T1000 (cell line): ENCODE measurements at regions not wholly inside any gene's neighbourhood (a gene's known extent, or its start where the extent isn't known, plus 50 kb on each side); places are given as distances from the start of the nearest gene placed in this dataset.
"Not testable (repeated sequence)": the region's sequence is repeated elsewhere in the genome, so short reads cannot be mapped to it uniquely, and the experiment has no call there.

Experiments
- DNase-seq: peaks from one replicate; lab custom pipeline; 2025; ENCODE audit warnings: mixed read lengths; lab: John Stamatoyannopoulos, UW

DNA sequence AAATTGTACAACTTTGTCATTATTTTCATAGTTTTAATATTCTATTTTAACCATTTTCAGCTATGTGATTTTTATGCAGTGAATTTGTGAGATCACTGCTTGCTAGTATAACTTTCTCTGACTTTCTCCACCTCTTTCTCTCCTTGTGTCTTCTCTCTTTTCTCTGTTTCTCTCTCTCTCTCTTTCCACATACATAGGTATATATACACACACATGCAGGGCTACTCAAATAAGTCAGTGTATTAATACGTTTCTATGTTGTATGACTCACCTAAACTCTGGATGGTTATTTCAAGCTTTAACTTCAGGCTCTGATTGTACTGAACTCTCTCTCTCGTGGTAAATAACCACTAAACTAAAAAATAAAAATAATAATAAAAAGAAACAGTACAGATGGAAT, 1389.3 kb upstream of the ALCAM start:
- no peak for DNase-seq

DNA sequence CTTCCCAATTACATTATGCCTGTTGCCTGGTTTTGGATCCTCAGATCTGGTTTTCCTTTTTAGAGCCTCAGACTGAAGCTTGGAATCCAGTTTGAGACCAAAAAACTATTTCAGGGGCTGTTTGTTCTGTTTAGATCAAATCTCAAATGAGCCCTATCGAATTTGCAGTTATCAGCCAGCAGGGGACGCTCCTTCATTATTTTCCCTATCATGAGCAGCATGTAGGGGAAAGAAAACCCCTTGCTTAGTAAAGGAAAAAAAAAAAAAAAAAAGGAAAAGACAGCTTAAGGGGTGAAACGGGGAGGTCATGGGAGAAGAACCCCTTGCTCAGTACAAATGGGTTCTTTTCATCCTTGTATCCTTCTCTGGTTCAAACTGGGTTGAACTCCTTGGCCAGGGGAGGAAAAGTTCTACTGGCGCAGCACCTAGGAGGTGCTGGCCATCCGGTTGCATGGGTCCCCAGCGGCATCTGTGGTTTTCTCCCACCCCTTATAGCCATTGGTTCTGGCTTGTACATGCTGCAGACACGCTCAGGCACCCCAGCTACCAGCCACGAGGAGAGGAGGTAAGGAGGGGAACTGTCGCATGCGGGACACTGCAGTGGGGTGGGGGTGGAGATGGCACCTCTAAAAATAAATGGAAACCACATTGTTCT, 1375.1 kb upstream of the ALCAM start:
- no peak for DNase-seq

DNA sequence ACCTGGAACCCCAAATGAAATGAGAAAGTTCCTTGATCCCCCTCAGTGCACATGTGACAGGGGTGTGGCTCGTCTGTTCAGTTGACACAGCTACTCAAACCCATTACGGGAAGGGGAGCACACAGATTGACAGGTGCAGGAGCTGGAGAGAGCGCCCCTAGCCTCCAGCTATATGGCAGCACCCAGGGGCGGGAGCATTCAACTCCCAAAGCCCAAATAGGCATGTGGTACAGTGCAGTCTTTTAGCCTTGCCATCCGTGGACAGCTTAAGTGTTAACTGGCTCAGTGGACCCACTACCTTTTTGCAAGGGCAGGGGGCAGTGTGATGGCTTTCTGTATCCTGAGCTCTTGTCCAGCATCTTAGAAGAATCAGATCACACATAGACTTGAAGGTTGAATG, 1374.2 kb upstream of the ALCAM start:
- no peak for DNase-seq

DNA sequence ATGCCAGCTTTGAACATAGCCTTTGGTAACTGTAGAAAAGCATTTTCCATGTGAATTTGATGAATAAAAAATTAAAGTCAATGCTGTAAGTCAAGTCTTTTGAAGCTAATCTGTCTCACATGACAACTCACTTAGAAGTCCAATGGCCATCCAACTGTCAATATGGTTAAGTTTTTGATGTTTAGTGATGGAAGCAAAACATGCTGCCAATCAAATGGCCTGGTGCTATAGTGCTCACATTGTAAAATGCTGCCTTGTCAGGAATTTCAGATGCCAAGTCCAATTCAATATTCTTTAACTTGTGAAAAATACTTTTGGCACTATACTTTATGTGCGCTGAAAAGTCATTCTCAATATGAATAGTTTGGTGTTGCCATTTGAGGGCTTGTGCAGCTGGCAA, 1361.8 kb upstream of the ALCAM start:
- DNase-seq, result no peak

DNA sequence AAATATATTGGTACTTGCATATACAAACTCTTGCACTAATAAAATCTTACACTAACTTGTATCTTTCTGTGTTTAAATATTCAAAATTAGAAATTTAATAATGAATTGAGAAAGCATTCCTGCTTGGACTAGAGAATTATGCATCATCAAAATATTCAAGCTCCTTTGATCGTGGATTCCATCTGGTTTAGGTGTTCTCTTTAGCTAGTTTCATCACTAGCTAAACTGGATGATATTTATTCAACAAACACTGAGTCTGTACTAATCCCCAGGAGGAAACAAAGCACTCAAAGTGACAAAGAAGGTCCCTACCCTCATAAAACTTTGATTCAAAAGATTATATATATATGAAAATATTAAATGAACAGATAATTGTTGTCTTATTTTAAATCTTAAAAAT, 1360.9 kb upstream of the ALCAM start:
- no peak for DNase-seq

DNA sequence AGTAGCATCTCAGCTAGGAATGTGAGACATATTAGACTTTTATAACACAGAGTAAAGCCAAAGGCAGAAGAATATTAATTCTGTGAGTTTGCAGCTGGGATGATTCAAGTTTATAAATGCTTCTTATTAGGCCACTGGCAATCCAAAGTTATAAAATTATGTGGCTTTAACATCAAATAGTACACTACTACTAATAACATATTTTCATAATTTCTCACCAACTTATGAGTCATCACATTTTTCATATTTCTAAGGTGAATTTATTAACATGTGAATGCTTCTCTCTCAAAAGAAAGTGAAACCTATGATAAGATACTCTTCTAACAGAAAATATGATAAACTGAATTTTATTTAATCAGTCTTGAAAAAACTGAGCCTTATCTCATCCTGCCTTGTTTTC, 1348.2 kb upstream of the ALCAM start:
- no peak for DNase-seq

DNA sequence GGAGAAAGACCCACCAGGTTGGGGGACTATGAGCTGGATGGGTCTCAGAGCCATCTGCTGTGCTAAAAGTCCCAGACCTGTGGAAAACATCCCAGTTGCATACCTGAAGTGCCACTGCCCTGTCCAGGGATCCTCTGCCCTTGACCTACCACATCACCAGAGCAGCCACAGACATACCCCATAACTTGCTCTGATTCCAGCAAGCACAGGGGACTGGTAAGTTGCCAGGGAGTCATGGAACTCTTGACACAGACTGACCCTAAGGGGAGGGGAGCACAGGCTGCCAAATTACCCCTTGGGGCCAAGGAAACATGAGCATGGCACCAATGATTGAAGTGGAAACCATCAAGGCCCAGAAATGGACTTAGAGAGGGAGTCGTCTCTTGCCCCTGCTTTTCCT, 1335.1 kb upstream of the ALCAM start:
- DNase-seq, result no peak

DNA sequence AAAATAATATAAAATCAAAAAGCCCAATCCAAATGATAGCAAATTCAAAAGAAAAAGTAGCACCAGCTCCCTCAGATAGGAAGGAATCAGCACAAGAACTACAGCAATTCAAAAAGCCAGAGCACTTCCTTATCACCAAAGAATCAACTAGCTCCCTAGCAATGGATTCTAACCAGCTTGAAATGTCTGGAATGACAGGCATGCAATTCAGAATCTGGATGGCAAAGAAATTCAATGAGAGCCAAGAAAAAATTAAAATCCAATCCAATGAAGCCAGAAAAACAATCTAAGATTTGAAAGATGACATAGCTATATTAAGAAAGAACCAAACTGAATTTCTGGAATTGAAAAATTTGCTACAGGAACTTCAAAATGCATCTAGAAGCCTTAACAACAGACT, 1334.4 kb upstream of the ALCAM start:
- DNase-seq, result no peak

DNA sequence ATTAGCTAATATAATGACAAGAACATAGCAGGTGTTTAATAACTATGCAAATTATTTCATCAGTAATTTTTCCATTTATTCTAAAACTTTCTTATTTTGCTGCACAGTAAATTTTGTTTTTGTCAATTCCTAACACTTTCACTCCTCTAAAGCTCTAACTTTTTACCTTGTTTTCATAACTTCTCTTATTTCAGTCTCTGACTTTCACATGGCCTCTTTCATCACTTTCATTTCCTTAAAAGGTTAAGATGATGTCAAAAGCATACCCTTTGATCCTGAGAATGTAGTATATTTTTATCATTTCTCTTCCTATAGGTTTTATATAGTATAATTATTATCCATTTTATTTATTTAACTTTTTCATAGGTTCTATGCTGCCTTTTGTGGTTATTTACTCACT, 1325.8 kb upstream of the ALCAM start:
- DNase-seq, result no peak

DNA sequence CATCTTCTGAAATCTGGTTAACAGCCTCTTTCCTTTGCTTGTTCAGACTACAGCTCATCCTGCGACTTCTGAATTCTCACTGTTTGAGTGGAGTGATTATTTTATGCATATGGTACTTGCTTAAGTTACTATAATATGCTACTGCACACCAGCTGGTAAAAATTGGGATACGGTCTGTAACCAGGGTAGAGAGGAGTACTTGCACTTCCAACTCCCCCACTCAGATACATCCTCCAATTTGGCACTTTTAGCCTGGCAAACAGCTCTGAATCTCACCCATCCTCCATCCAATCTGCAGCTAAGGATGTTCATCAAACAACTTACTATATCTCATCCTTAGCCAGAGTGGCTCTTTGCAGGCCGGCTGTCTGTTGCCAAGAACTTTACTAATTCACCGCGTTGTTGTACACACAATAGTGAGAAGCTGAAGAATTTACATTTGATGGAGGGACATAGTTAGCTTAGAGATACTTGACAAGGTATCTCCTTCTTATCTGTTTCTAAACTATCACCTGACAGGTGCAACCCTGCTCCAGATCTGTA, 1323.6 kb upstream of the ALCAM start:
- not testable (repeated sequence) for DNase-seq

DNA sequence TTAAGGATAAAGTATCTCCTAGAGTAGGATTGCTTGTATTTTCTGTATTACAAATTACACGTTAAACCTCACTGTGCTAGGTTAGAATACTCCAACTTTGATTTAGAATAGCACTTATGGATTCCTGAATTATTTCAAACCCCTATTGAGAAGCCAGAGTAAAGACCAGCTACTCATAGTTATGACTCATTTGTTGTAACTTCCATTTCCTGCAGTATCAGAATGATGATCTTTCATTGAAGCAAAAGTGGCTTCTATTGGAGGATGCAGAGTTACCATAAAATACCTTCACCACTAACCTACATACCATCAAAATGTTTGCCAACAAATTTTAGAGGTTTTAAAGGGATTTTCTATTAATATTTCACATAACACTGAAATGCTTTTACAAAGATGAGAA, 1322.7 kb upstream of the ALCAM start:
- no peak for DNase-seq

DNA sequence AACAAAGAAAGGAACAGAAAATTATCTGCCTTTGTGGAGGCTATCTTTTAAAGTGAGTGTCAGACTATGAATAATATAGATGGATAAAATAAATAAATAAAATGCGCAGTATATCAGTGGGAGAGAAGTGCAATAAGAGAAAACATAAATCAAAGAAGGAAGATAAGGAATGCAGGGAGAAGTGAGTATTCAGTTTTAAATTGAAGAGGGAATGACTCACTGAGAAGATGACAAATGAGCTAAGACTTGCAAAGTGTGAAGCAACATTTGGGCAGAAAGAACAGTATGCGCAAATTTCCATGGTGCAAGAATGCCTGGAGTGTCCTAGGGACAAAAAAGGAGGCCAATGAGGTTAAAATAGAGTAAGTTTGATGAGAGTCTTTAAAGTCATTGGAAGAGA, 1300.1 kb upstream of the ALCAM start:
- DNase-seq, result no peak

DNA sequence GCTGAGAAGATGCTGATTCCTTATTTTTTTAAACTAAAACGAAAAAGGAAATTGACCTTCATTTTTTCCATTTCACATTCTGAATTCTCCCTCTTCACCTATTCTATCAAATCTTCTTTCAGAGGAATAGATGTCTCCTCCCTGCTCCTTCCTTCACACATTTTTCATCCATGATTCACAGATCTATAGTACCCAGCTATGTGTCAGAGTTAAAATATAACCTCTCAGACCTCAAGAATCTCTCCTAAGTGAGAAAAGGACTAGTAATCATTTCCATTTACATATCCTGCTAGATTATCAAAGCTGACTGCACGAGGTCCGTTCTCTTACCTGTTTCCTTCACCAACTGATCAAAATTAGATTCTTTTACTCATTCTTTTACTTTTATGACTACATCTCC, 1297.6 kb upstream of the ALCAM start:
- DNase-seq, result no peak

DNA sequence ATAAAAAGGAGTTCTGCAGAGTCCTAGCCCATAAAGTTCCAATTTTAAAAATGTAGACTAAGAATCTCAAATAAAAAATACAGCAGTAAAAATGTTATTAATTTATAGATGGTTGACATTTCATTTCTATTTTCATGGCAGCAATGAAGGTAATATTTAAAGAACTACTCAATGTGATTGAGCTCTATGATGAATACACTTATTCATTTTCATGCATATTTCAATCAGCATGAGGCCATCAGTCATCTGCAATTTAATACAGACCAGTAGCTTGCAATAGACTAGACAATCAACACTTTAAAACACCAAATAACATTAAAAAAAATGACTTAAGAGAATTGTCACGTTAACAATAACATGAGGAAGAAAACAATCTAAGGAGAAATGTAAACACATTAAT, 1295.8 kb upstream of the ALCAM start:
- no peak for DNase-seq

DNA sequence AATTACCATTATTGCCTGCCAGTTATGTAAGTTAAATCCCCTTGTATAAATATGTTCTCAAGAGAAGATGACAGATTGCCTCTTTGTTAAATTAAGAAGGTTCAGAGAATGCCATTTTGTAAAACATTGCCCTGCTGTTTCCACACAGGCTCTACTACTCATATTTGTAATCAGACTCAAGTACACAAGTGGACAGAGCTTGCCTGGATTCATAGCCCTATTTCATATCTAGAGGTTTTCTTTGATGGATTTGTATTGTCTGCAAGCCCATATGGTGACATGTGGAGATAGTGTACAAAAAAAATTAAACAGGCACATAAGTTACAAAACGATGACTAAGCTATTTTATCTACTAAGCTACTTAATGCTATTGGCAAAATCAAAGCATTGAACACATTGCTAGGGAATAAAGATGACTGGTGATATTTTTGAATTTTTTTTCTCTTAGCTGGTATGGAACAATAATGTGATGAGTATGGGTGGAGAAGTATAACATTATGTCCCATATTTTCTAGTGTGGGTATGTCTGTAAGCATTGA, 1286.6 kb upstream of the ALCAM start:
- no peak for DNase-seq

DNA sequence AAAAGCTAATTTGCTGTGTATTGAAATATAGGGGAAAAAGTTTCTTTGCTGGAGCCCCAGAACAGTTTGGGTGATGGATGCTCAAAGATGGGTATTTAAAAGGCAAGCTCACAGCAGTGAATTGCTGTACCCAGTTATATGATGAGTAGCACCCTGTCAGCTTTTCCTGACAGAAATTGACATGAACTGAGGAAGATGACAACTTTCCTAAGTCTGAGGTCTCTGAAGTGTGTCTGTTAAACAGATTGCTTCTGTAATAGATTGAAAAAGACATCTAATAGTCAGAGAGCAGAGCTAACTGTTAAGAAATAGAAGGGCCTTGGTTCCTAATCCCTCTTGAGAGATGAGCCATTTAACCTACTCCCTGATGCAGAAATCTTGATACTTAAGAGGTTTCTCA, 1278.0 kb upstream of the ALCAM start:
- no peak for DNase-seq

DNA sequence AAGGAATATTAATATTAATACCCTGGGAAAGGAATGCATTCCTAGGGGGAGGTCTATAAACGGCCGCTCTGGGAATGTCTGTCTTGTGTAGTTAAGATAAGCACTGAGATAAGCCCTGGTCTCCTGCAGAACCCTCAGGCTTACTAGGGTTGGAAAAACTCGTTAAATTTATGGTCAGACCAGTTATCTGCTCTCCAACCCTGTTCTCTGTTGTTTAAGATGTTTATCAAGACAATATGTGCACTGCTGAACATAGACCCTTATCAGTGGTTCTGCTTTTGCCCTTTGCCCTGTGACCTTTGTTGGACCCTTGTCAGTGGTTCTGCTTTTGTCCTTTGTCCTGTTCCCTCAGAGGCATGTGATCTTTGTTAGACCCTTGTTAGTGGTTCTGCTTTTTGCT, 1276.7 kb upstream of the ALCAM start:
- not testable (repeated sequence) for DNase-seq

DNA sequence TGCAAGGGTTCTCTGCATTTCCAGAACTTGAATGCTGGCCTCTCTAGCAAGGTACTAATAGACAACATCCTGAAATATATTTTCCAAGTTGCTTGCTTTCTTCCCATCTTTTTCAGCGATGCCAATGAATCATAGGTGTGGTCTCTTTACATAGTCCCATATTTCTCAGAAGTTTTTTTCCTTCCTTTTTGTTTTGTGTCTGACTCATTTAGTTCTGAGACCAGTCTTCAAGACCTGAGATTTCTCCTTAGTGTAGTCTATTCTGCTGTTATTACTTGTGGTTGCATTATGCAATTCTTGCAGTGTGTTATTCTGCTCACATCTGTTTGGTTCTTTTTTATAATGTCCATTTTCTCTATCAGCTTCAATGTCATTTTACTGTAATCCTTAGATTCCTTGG, 1265.0 kb upstream of the ALCAM start:
- DNase-seq, result no peak

DNA sequence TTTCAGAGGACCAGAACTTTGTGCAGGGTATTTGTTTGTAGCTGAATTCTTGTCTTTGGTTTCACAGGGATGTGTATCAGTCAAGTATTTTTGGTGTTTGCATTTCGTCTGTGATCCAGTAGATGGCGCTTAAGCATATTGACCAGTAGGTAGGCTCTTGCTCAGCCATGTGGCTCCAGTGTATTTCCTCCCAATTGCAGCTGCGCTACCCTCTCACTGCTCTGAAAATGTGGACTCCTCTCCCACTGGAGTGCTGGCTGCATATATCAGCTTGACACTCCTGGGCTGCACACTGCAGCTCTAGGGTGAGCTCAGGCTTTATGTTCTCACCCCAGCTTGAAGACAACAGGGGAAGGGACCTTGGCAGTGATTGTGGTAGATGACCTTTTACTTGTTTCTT, 1264.3 kb upstream of the ALCAM start:
- no peak for DNase-seq

DNA sequence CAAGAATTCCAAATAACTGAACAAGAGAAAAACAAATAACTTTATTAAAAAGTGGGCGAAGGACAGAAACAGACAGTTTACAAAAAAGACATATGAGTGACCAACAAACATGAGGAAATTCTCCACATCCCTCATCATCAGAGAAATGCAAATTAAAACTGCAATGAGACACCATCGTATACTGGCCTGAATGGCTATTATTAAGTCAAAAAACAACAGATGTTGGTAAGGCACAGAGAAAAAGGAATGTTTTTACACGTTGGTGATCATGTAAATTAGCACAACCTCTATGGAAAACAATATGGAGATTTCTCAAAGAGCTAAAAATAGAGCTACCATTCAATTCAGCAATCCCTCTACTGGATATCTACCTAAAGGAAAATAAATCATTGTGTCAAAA, 1260.4 kb upstream of the ALCAM start:
- DNase-seq, result no peak

DNA sequence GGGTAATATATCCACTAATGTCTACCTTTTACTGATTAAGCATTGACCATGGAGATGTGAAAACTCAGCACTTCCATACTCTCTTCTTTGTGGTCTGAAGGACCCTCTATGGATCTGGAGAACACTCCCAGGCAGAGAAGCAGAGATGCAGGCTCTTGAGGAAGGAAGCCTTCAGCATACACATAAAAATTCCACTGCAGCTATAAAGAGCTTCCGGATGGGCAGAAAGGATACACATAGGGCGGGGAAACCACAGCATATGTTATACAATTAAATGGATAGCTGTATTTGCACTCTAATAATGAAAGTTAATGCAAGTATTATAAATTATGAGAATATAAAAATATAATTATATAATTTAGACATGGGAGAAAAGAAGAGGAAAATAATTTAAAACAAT, 1258.2 kb upstream of the ALCAM start:
- no peak for DNase-seq

DNA sequence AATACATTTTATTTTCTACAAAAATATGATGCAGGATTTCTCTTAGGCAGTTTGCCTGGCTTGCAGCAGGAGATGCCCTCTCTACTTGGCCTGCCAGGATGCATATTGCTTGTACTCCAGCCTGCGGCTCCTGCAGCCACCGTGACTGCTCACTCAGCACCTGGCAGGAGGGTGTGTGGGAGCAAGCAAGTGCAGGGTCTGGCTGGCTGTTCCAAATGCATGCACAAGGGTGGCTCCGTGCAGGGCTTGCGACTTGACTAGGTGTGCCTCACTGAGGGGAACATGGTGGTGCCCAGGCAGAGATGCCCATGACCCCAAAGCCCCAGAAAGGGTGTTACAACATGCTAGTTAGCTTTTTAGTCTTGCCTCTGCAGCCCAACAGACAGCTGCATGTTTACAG, 1240.2 kb upstream of the ALCAM start:
- no peak for DNase-seq

DNA sequence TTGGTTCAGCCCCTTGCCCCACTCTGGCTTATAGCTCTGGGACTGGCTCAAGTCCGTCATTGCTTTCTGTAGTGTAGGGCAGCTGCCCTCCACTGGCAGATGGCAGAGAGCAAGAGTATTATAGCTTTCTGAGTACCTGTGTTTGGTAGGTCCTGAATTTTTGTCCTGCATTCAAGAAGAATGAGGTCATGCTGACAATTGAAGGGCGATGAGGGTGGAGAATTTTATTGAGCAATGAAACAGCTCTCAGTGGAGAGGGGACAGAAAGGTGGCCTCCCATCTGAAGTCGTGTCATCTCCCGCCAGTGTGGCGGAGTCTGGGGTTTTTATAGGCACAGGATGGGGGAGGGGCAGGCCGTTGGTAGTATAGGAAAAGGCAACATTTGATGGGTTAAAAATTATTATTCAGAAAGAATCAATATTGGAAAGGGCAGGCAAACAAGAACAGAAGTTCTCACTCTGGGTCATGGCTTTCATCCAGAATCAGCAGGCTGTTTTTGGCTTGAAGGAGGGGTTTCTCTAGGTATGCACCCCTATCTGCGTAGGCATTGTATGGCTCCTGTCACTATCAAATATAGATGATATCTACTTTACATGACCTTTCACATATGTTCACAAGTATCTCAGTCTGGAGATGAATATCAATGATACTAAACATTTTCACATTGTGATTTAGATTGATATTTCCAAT, 1239.7 kb upstream of the ALCAM start:
- DNase-seq, result no peak

DNA sequence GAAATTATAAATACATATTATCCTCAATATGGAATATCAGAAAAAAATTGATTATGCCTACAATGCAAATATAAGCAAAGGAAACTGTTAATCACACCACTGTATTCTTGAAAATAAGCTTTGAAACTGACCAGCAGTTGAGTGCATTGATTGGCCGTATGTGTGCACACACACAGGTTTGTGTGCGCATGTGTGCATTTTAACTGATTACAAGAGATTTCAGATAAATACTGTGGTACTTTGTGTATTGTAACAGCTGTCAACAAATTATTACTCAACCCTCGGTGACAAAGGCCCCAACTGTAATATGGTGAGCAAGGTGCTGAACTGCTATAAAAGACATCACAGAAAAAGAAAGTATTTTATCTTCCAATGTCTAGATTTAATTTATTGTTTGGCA, 1238.9 kb upstream of the ALCAM start:
- DNase-seq, result no peak
